Activated T-cell treated with anti-CD3 and anti-CD28 coated beads, Interleukin-2, amount 50 U/mL, for 24 hours (primary cell): ENCODE measurements at regions not wholly inside any gene's neighbourhood (a gene's known extent, or its start where the extent isn't known, plus 50 kb on each side); places are given as distances from the start of the nearest gene placed in this dataset.
"Not testable (repeated sequence)": the region's sequence is repeated elsewhere in the genome, so short reads cannot be mapped to it uniquely, and the experiment has no call there.

Source experiments
- DNase-seq: peaks from one replicate; pipeline ENCODE4 v3.0.0-alpha.2; 2020
- H3K27ac Mint-ChIP-seq: 2 replicates; pipeline ENCODE4 v1.8.0; 2020; ENCODE audit warnings: mild to moderate bottlenecking, mixed read lengths
- H3K27me3 Mint-ChIP-seq: 2 replicates; pipeline ENCODE4 v1.8.0; 2020; ENCODE audit warnings: mixed read lengths
- H3K36me3 Mint-ChIP-seq: 2 replicates; pipeline ENCODE4 v1.8.0; 2020; ENCODE audit warnings: low read depth, mixed read lengths
- H3K4me1 Mint-ChIP-seq: 2 replicates; pipeline ENCODE4 v1.8.0; 2020; ENCODE audit warnings: low read depth, mixed read lengths
- H3K4me3 Mint-ChIP-seq: 2 replicates; pipeline ENCODE4 v1.8.0; 2020; ENCODE audit warnings: mild to moderate bottlenecking, moderate library complexity, mixed read lengths
- H3K9me3 Mint-ChIP-seq: 2 replicates; pipeline ENCODE4 v1.8.0; 2020; ENCODE audit warnings: mixed read lengths

DNA sequence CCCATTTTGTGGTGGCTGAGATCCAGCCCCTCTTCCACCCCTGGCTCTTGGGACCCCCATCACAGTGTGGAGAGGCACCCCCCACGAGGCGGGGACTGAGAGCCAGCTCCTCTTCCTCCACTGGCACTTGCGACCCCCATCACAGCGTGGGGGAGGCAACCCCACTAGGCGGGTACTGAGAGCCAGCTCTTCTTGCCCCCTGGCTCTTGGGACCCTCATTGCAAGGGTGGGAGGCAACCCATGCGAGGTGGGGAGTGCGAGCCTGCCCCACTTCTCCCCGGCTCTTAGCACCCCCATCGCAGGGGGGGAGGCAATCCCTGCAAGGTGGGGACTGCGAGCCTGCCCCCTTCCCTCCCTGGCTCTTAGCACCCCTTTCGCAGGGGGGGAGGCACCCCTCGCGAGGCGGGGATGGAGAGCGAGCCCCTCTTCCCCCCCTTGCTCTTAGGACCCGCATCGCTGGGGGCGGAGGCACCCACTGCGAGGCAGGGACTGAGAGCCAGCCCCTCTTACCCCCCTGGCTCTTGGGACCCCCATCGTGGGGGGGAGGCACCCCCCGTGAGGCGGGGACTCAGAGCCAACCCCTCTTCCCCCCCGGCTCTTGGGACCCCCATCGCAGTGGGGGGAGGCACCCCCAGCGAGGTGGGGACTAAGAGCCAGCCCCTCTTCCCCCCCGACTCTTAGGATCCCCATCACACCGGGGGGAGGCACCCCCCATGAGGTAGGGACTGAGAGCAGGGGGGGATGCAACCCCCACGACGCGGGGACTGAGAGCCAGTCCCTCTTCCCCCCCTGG, 364.6 kb upstream of the SPRY2 start:
- H3K27ac Mint-ChIP-seq = no peak overlapping the region
- DNase-seq = no peak
- no peaks in the 10 kb centered on the region for H3K4me1 Mint-ChIP-seq
- H3K4me3 Mint-ChIP-seq = no peak overlapping the region
- H3K27me3 Mint-ChIP-seq = no peaks in the 10 kb centered on the region
- H3K9me3 Mint-ChIP-seq = peaks cover 9% of the 10 kb centered on the region
- no peaks in the 10 kb centered on the region for H3K36me3 Mint-ChIP-seq

DNA sequence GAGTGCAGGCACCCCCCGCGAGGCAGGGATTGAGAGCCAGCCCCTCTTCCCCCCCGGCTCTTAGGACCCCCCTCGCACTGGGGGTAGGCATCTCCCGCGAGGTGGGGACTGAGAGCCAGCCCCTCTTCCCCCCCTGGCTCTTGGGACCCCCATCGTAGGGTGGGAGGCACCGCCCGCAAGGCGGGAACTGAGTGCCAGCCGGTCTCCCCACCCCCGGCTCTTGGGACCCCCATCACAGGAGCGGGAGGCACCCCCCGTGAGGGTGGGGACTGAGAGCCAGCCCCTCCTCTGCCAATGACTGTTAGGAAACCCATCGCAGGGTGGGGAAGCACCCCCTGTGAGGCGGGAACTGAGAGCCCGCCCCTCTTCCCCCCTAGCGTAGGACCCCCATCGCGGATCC, 363.4 kb upstream of the SPRY2 start:
- Mint-ChIP-seq H3K36me3 (no peaks in the 10 kb centered on the region), H3K4me1 (no peaks in the 10 kb centered on the region), H3K4me3 (no peak overlapping the region), H3K27me3 (no peaks in the 10 kb centered on the region), H3K9me3 (peaks cover 11% of the 10 kb centered on the region), H3K27ac (no peak overlapping the region)
- no peak for DNase-seq

DNA sequence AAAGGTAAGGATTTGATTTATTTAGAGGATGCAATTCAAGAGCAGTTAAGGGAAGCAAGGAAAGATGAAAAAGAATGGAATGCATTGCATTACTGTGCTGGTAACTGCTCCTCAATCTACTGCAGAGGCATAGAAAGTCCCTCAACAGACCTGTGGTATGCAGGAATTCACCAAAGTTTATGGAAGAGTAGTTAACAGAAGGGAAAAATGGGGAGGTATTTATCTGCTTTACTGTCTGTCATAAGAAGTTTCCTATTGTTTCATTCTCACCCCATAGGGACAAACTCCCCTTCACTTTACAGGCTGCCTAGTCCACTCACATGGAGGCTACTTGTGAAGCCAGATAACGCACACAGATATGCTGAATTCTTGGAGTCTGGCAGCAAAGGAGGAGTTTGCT, 354.9 kb upstream of the SPRY2 start:
- Mint-ChIP-seq H3K27ac (no peak overlapping the region), H3K27me3 (no peaks in the 10 kb centered on the region), H3K4me1 (no peaks in the 10 kb centered on the region), H3K4me3 (no peak overlapping the region), H3K9me3 (peaks cover 14% of the 10 kb centered on the region), H3K36me3 (no peaks in the 10 kb centered on the region)
- no peak for DNase-seq

DNA sequence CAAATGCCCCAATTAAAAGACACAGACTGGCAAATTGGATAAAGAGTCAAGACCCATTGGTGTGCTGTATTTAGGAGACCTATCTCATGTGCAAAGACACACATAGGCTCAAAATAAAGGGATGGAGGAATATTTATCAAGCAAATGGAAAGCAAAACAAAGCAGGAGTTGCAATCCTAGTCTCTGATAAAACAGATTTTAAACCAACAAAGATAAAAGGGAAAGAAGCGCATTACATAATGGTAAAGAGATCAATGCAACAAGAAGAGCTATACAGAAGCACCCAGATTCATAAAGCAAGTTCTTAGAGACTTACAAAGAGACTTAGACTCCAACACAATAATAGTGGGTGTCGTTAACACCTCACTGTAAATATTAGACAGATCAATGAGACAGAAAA, 350.9 kb upstream of the SPRY2 start:
- not testable (repeated sequence) for DNase-seq, H3K27me3 Mint-ChIP-seq, H3K4me3 Mint-ChIP-seq, H3K4me1 Mint-ChIP-seq, H3K27ac Mint-ChIP-seq, H3K36me3 Mint-ChIP-seq
- peaks cover 13% of the 10 kb centered on the region for H3K9me3 Mint-ChIP-seq

DNA sequence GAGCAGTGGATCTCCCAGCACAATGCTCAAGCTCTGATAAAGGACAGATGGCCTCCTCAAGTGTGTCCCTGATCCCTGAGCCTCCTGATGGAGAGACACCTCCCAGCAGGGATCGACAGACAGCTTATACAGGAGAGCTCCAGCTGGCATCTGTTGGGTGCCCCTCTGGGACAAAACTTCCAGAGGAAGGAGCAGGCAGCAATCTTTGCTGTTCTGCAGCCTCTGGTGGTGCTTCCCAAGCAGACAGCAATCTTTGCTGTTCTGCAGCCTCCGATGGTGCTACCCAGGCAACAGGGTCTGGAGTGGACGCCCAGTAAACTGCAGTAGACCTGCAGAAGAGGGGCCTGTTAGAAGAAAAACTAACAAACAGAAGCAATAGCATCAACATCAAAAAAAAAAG, 349.3 kb upstream of the SPRY2 start:
- H3K27ac Mint-ChIP-seq = no peak overlapping the region
- no peaks in the 10 kb centered on the region for H3K4me1 Mint-ChIP-seq
- H3K27me3 Mint-ChIP-seq = no peaks in the 10 kb centered on the region
- DNase-seq = no peak
- H3K9me3 Mint-ChIP-seq = peaks cover 13% of the 10 kb centered on the region
- no peaks in the 10 kb centered on the region for H3K36me3 Mint-ChIP-seq
- no peak overlapping the region for H3K4me3 Mint-ChIP-seq

DNA sequence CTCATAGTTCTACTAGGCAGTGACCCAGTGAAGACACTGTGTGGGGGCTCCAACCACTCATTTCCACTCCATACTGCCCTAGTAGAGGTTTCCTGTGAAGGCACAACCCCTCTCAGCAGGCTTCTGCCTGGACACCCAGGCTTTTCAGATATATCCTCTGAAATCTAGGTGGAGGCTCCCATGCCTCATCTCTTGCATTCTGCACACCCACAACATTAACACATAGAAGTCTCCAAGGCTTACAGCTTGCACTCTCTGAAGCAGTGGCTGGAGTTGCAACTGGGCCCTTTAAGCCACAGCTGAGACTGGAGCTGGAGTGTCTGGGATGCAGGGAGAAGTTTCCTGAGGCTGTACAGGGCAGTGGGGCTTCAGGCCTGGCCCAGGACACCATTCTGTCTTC, 347.7 kb upstream of the SPRY2 start:
- DNase-seq = no peak
- Mint-ChIP-seq H3K9me3 (peaks cover 13% of the 10 kb centered on the region), H3K4me3 (no peak overlapping the region), H3K27me3 (no peaks in the 10 kb centered on the region), H3K27ac (no peak overlapping the region), H3K4me1 (no peaks in the 10 kb centered on the region), H3K36me3 (no peaks in the 10 kb centered on the region)

DNA sequence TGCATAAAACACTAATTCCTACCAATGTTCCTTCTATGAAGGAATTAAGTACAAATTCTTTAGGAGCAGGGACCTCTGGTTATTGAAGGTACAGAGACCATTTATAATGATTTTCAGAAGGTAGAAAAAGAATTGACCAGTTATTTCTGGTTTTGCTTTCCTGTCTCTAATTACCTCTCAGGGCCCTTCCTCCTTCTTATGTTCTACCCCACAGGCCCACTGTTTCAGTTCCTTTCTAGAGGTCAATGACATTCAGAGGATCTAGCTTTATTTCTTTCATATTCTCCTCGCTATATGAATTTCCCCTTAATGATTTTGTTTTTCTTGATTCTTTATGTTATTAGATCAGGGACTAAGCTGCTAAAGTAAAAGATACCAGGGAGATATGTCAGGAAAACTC, 345.0 kb upstream of the SPRY2 start:
- Mint-ChIP-seq H3K27me3 (no peaks in the 10 kb centered on the region), H3K4me3 (no peak overlapping the region), H3K27ac (no peak overlapping the region), H3K36me3 (no peaks in the 10 kb centered on the region), H3K9me3 (peaks cover 5% of the 10 kb centered on the region), H3K4me1 (no peaks in the 10 kb centered on the region)
- DNase-seq = no peak

DNA sequence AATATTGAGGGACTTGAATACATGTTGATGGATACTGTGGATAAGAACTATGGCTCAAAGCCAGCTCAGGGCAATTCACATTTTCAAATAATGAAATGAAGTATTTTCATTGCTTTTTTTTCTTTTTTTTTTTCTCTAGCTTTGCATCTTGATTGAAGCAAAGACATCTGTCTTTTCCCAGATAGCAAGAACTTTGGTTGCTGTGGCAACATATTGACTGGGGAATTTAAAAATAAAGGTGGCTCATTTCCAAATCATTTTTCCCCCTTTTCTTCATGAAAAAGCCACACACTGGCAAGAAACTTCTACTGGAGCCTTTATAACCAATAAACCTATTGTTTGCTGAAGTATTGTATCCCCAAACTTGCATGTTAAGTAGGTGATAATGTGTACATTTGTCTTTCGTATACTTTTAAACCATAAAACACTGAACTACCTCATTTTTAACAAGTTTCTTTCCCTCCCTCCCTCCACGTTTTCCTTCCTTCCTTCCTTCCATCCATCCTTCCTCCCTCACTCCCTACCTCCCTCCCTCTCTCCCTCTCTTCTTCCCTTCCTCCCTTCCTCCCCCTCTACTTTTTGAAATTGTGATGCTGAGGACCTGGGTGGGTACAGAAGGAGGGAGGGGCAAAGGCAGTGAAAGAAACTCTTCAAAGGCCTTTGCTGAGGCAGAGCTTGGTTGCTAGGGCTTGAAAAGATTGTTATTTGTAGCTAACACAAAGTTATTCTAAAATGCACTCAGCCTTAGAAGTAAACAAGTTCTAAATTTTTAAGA, 343.5 kb upstream of the SPRY2 start:
- Mint-ChIP-seq H3K9me3 (peaks cover 4% of the 10 kb centered on the region), H3K4me3 (no peak overlapping the region), H3K4me1 (no peaks in the 10 kb centered on the region), H3K27me3 (no peaks in the 10 kb centered on the region), H3K27ac (no peak overlapping the region), H3K36me3 (no peaks in the 10 kb centered on the region)
- no peak for DNase-seq

DNA sequence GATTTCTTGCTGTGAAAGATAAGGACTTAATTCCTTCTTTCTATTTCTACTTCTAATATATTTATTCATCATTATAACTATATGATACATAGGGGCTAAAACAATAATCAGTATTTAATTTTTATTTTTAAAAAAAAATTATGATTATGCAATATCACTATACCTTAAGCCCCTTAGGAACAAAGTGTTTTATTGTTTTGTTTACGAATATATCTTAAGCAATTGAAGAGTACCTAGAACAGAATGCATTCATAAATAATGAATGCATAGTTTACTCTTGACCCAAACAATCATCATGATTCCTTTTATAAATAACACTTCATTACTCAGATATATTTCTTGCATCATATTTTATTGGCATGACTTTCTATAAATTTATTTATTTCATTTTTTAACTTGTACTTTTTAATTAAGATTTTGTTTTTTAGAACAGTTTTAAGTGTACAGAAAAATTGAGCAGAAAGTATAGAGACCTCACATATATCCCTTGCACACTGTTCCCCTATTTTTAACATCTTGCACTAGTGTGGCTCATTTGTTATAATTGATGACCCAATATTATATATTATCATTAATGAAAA, 339.9 kb upstream of the SPRY2 start:
- no peak overlapping the region for H3K27ac Mint-ChIP-seq
- no peaks in the 10 kb centered on the region for H3K4me1 Mint-ChIP-seq
- no peaks in the 10 kb centered on the region for H3K36me3 Mint-ChIP-seq
- no peak for DNase-seq
- H3K27me3 Mint-ChIP-seq = no peaks in the 10 kb centered on the region
- H3K9me3 Mint-ChIP-seq = peaks cover 7% of the 10 kb centered on the region
- no peak overlapping the region for H3K4me3 Mint-ChIP-seq

DNA sequence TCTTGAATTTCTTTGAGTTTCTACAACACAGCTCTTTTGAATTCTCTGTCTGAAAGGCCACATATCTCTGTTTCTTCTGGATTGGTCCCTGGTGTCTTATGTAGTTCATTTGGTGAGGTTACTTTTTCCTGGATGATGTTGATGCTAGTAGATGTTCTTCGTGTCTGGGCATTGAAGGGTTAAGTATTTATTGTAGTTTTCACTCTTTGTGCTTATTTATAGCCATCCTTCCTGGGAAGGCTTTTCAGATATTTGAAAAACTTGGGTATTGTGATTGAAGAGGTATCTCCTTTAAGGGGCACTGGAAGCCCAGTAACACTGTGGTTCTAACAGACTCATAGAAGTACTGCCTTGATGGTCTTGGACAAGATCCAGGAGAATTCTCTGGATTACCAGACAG, 338.5 kb upstream of the SPRY2 start:
- DNase-seq = no peak
- no peak overlapping the region for H3K4me3 Mint-ChIP-seq
- H3K27ac Mint-ChIP-seq = no peak overlapping the region
- H3K27me3 Mint-ChIP-seq = no peaks in the 10 kb centered on the region
- H3K4me1 Mint-ChIP-seq = no peaks in the 10 kb centered on the region
- H3K9me3 Mint-ChIP-seq = peaks cover 7% of the 10 kb centered on the region
- H3K36me3 Mint-ChIP-seq = no peaks in the 10 kb centered on the region

DNA sequence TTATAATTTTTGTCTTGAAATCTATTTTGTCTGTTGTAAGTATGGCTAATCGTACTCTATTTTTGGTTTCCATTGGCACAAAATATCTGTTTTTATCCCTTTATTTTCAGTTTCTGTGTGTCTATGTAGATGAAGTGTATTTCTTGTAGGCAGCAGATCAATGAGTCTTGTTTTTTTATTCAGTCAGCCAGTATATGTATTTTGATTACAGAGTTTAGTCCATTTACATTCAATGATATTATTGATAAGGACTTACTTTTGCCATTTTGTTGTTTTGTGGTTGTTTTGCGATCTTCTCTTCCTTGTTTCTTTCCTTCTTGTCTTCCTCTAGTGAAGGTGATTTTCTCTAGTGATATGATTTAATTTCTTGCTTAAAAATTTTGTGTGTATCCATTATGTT, 336.3 kb upstream of the SPRY2 start:
- no peak overlapping the region for H3K4me3 Mint-ChIP-seq
- no peaks in the 10 kb centered on the region for H3K36me3 Mint-ChIP-seq
- no peaks in the 10 kb centered on the region for H3K27me3 Mint-ChIP-seq
- DNase-seq = no peak
- H3K4me1 Mint-ChIP-seq = no peaks in the 10 kb centered on the region
- H3K9me3 Mint-ChIP-seq = peaks cover 12% of the 10 kb centered on the region
- no peak overlapping the region for H3K27ac Mint-ChIP-seq

DNA sequence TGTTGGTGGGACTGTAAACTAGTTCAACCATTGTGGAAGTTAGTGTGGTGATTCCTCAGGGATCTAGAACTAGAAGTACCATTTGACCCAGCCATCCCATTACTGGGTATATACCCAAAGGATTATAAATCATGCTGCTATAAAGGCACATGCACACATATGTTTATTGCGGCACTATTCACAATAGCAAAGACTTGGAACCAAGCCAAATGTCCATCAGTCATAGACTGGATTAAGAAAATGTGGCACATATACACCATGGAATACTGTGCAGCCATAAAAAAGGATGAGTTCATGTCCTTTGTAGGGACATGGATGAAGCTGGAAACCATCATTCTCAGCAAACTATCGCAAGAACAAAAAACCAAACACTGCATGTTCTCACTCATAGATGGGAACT, 334.5 kb upstream of the SPRY2 start:
- H3K27me3 Mint-ChIP-seq, H3K36me3 Mint-ChIP-seq, H3K4me1 Mint-ChIP-seq, DNase-seq, H3K27ac Mint-ChIP-seq, H3K4me3 Mint-ChIP-seq: not testable (repeated sequence)
- H3K9me3 Mint-ChIP-seq = peaks cover 19% of the 10 kb centered on the region

DNA sequence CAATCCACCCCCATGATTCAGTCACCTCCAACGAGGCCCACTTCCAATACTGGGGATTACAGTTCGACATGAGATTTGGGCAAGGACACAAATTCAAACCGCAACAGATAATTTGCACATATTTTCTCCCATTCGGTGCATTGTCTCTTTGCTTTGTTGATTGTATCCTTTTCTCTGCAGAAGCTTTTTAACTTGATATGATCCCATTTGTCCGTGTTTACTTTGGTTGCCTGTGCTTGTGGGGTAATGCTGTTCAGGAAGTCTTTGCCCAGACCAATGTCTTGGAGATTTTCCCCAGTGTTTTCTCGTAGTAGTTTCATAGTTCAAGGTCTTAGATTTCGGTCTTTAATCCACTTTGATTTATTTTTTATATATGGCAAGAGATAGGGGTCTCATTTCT, 330.8 kb upstream of the SPRY2 start:
- Mint-ChIP-seq H3K4me3 (no peak overlapping the region), H3K27me3 (no peaks in the 10 kb centered on the region), H3K27ac (no peak overlapping the region), H3K9me3 (peaks cover 14% of the 10 kb centered on the region), H3K36me3 (no peaks in the 10 kb centered on the region), H3K4me1 (no peaks in the 10 kb centered on the region)
- DNase-seq = no peak

DNA sequence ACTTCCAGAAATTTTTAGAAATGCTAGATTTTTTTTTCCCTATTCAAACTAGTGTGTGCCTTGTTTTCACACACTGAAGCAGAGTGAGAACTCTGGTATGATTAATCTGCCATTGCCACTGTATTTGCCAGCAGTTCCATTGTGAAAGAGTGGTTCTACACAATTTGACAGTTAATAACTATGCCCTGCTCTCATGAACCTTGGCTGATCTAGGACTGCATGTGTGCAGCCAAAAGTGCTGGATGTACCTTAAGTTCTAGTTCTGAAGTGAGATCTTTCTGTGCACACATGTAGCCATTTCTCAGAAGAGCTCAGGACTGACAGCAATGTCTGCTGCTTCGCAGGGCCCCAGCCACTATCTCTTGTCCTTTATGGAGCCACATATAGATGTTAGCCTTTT, 328.2 kb upstream of the SPRY2 start:
- Mint-ChIP-seq H3K27me3 (no peaks in the 10 kb centered on the region), H3K4me3 (no peak overlapping the region), H3K4me1 (no peaks in the 10 kb centered on the region), H3K27ac (no peak overlapping the region), H3K9me3 (peaks cover 14% of the 10 kb centered on the region), H3K36me3 (no peaks in the 10 kb centered on the region)
- no peak for DNase-seq

DNA sequence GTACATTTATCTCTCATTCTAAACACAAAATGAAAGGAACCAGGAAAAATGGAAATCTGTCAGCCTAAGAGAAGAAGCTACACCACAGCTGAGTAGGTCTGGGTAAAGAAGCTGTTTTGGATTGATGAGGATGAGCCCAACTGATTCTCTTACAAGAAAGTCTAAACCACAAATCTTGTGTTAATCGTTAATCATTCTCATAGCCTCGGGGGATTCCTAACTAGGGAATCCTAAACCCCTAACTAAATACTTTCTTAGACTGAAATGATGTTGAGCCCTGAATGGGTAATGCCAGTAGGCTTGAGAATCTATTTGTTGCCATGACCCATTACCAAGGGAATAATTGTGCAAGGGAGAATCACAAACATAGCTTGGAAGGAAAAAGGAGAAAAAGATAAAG, 327.5 kb upstream of the SPRY2 start:
- Mint-ChIP-seq H3K4me3 (no peak overlapping the region), H3K9me3 (peaks cover 14% of the 10 kb centered on the region), H3K27ac (no peak overlapping the region), H3K36me3 (no peaks in the 10 kb centered on the region), H3K4me1 (no peaks in the 10 kb centered on the region), H3K27me3 (no peaks in the 10 kb centered on the region)
- DNase-seq = no peak
